ENCODE measurements at regions not wholly inside any gene's neighbourhood (a gene's known extent, or its start where the extent isn't known, plus 50 kb on each side); places are given as distances from the start of the nearest gene placed in this dataset.

DNA sequence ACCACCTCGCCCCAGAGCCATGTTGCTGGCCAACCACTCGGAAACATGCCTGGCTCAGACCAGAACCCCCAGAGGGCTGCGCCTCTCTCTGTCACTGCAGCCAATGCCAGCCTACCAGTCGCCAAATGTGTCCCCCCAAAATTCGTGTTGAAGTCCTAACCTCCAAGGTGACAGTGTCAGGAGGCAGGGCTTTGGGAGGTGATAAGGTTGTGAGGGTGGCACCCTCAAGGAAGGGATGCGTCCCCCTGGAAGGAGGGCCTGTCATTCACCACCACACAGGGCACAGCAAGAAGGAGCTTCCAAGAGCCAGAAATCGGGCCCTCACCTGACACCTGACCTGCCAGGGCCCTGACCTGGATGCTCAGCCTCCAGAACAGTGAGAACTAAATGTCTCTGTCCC, 291.9 kb upstream of the SALL3 start:
- ATAC-seq (ENCODE audit: low FRiP score) (no peak), DNase-seq (ENCODE audit: low spot score) (no peak)
- TF ChIP-seq, protein P1, sequence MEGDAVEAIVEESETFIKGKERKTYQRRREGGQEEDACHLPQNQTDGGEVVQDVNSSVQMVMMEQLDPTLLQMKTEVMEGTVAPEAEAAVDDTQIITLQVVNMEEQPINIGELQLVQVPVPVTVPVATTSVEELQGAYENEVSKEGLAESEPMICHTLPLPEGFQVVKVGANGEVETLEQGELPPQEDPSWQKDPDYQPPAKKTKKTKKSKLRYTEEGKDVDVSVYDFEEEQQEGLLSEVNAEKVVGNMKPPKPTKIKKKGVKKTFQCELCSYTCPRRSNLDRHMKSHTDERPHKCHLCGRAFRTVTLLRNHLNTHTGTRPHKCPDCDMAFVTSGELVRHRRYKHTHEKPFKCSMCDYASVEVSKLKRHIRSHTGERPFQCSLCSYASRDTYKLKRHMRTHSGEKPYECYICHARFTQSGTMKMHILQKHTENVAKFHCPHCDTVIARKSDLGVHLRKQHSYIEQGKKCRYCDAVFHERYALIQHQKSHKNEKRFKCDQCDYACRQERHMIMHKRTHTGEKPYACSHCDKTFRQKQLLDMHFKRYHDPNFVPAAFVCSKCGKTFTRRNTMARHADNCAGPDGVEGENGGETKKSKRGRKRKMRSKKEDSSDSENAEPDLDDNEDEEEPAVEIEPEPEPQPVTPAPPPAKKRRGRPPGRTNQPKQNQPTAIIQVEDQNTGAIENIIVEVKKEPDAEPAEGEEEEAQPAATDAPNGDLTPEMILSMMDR (IDR thresholded peaks at IDR 0.05), result no peak

DNA sequence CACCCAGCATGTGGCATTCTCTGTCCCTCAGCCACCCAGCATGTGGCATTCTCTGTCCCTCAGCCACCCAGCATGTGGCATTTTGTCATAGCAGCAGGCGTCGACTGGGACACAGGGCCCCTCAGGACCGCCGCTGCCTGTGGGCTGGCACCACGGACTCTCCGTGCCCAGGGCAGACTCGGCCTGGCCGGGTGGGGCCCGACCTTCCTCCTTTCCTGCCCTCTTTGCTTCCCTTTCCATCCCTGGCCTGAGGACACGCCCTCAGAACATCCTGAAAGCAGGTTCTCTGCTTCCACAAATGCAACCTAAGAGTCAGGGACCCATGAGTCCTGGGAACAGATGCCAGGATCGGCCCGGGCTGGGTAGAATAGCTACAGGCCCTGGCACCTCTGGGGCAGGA, 291.4 kb upstream of the SALL3 start:
- ATAC-seq (ENCODE audit: low FRiP score) (no peak), DNase-seq (ENCODE audit: low spot score) (no peak)
- TF ChIP-seq, protein P1 (IDR thresholded peaks at IDR 0.05), result no peak

DNA sequence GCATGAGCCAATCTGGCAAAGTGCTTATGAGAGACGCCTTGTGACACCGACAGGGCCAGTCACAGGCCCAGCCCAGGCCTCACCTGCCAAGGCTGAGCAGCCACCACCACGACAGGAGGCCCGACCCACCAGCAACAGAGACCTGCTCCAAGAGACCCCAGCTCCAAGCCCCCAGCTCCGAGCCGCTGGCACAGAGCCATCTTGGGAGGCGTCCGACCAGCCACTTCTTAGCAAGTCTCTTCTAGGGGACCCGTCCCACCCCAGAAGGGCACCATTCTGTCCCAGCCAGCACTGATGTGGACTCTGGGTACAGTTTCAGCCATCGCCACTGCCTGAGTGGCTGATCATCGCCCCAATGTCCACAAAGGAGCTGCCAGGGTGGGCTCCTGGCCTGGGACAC, 290.7 kb upstream of the SALL3 start:
- TF ChIP-seq, protein P1 (IDR thresholded peaks at IDR 0.05), result no peak
- DNase-seq (ENCODE audit: low spot score) (no peak), ATAC-seq (ENCODE audit: low FRiP score) (no peak)

DNA sequence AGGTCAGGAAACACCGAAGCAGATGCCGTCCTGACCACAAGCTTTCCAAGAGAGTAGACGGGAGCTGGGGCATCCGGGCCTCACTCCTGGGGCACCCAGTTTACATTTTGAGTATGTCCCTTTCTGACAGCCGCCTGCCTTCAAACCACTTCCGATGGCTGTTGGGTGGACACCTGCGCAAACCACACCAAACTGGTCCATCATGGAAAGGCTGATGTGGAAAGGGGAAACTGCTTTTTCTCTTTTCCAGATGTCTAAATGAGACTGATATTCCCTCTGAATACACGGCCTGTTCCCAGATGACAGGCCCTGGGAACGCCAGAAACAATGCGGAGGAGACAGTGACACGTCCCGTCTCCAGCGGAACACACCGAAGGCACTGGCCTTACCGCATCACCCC, 290.0 kb upstream of the SALL3 start:
- no peak for ATAC-seq (ENCODE audit: low FRiP score)
- TF ChIP-seq, protein P1 (IDR thresholded peaks at IDR 0.05), result no peak
- DNase-seq (ENCODE audit: low spot score), result no peak

DNA sequence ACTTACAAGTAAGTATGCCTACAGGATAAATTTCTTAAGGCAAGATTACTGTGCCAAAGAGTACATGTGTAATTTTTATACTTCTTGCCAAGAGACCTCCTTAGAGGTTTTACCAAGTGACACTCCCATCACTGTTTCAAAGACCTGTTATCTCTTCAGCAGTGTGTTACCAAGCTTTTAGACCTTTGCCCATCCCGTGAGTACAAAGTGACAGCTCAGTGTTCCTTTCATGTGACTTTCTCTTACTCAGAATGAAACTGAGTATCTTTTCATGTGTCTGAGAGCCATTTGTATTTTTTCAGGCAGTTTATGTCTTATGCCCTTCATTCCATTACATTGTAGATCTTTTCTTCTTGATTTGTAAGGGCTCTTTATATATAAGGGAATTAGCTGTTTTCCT, 287.5 kb upstream of the SALL3 start:
- DNase-seq (ENCODE audit: low spot score), result no peak
- TF ChIP-seq, protein P1 (IDR thresholded peaks at IDR 0.05), result no peak
- ATAC-seq (ENCODE audit: low FRiP score), result no peak

DNA sequence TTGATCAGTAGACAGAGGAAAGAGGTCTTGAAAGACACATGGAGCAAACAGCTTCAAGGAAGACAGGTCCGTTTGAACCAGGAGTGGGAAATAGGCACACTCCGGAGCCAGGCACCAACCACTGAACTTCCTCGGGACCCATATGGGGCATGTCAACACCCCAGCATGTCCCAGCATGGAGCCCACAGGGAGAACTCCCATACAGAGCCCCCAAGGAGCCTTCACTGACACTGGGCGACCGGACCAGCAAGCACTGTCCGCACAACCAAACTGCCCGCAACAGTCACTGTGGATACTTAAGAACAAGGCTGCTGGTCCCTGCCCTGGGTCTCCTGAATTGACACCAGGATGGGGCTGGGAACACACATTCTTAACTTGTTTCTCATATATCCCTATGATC, 286.2 kb upstream of the SALL3 start:
- ATAC-seq (ENCODE audit: low FRiP score), result no peak
- TF ChIP-seq, protein P1 (IDR thresholded peaks at IDR 0.05), result no peak
- DNase-seq (ENCODE audit: low spot score), result no peak

DNA sequence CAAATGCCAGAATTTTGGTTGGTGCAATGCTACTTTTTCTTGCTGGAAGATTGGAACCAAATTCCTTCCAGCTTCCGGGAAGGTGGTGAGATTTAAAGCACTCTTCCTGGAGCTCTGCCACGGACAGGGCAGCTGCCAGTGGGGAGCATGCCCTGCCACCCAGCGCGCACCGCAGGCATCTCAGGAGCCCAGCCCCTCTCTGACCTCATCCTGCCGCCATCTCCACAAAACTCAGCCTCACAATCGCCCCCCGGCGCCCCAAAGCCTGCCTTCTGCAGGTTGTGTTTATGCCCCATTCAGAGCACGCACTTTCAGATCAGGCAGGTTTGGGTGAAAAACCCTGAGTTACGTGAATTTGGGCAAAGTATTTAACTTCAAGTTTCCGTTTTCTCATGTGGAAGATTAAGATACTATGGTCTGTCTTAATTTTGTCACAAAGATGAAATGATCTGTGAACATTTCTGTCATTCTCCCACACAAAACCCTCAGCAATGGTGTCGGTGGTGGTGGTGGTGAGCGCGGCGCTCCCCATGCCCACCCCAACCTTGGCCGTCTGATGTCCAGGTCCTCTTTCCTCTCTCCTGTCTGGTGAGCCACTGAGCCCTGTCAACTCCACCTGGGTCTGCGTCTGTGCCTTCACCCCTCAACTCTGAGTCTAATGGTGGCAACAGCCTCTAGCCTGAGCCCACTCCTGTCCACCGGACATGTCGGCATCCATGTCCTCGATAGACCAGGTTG, 282.8 kb upstream of the SALL3 start:
- ATAC-seq (ENCODE audit: low FRiP score), result no peak
- TF ChIP-seq, protein P1 (IDR thresholded peaks at IDR 0.05), result no peak
- no peak for DNase-seq (ENCODE audit: low spot score)

Data from omental fat pad (tissue), 3 donors.